H1 (cell line): ENCODE measurements at regions not wholly inside any gene's neighbourhood (a gene's known extent, or its start where the extent isn't known, plus 50 kb on each side); places are given as distances from the start of the nearest gene placed in this dataset.
A peak's percentile ranks its signal among the peaks of the same experiment; 100 is the strongest.

Experiments used
- E2F6 ChIP-seq: IDR thresholded peaks from 2 replicates; pipeline ENCODE4 v1.6.1; 2012; ENCODE audit warnings: inconsistent platforms
- USF2 ChIP-seq: IDR thresholded peaks from 2 replicates; pipeline ENCODE4 v1.6.1; 2011; ENCODE audit warnings: low read length, improper control_type of control experiment

GRCh38 chr14:34043627-34044372 is 92.9 kb upstream of the EGLN3 start (continued):
- TF ChIP-seq E2F6 (peak; percentile 36; the same call in 1 of the 2 replicates), USF2 (no peak)
